Fibroblast of the conjunctiva (primary cell): ENCODE measurements at regions not wholly inside any gene's neighbourhood (a gene's known extent, or its start where the extent isn't known, plus 50 kb on each side); places are given as distances from the start of the nearest gene placed in this dataset.

Experiments
- DNase-seq: peaks from one replicate; pipeline ENCODE4 v3.0.0-alpha.2; 2010; ENCODE audit warnings: low read depth

- no peak for DNase-seq
Observed at GRCh38 chr9:29701971-29702370, 2128.7 kb upstream of the C9orf72 start.

GRCh38 chr9:29714860-29715259 is 2141.6 kb upstream of the C9orf72 start:
- no peak for DNase-seq

GRCh38 chr9:29717631-29718030 is 2144.3 kb upstream of the C9orf72 start:
- no peak for DNase-seq

GRCh38 chr9:29730163-29730562 is 2156.9 kb upstream of the C9orf72 start:
- no peak for DNase-seq

- DNase-seq = no peak
Observed at GRCh38 chr9:29740518-29740917, 2167.2 kb upstream of the C9orf72 start.

- DNase-seq = no peak
Observed at GRCh38 chr9:29741169-29741568, 2167.9 kb upstream of the C9orf72 start.

GRCh38 chr9:29750062-29750461 is 2176.8 kb upstream of the C9orf72 start:
- DNase-seq = no peak

GRCh38 chr9:29751226-29751625 is 2177.9 kb upstream of the C9orf72 start:
- no peak for DNase-seq

- no peak for DNase-seq
Observed at GRCh38 chr9:29753638-29754037, 2180.4 kb upstream of the C9orf72 start.

- no peak for DNase-seq
Observed at GRCh38 chr9:29769019-29769418, 2195.7 kb upstream of the C9orf72 start.

- no peak for DNase-seq
Observed at GRCh38 chr9:29773676-29774075, 2200.4 kb upstream of the C9orf72 start.

GRCh38 chr9:29775491-29775890 is 2202.2 kb upstream of the C9orf72 start:
- DNase-seq = no peak

GRCh38 chr9:29778281-29778849 is 2205.1 kb upstream of the C9orf72 start:
- no peak for DNase-seq

- no peak for DNase-seq
Observed at GRCh38 chr9:29793970-29794369, 2220.7 kb upstream of the C9orf72 start.

GRCh38 chr9:29796291-29796952 is 2223.1 kb upstream of the C9orf72 start:
- no peak for DNase-seq

GRCh38 chr9:29798599-29798998 is 2225.3 kb upstream of the C9orf72 start:
- DNase-seq = no peak

GRCh38 chr9:29799227-29799626 is 2225.9 kb upstream of the C9orf72 start:
- DNase-seq = no peak

- DNase-seq = no peak
Observed at GRCh38 chr9:29800821-29801220, 2227.5 kb upstream of the C9orf72 start.

- DNase-seq = no peak
Observed at GRCh38 chr9:29802454-29802853, 2229.2 kb upstream of the C9orf72 start.

- no peak for DNase-seq
Observed at GRCh38 chr9:29806937-29807618, 2233.8 kb upstream of the C9orf72 start.

- DNase-seq = no peak
Observed at GRCh38 chr9:29816954-29817703, 2243.8 kb upstream of the C9orf72 start.

- DNase-seq = no peak
Observed at GRCh38 chr9:29822458-29822857, 2249.2 kb upstream of the C9orf72 start.

GRCh38 chr9:29826421-29826820 is 2253.1 kb upstream of the C9orf72 start:
- no peak for DNase-seq
